ENCODE measurements at regions not wholly inside any gene's neighbourhood (a gene's known extent, or its start where the extent isn't known, plus 50 kb on each side); places are given as distances from the start of the nearest gene placed in this dataset.

DNA sequence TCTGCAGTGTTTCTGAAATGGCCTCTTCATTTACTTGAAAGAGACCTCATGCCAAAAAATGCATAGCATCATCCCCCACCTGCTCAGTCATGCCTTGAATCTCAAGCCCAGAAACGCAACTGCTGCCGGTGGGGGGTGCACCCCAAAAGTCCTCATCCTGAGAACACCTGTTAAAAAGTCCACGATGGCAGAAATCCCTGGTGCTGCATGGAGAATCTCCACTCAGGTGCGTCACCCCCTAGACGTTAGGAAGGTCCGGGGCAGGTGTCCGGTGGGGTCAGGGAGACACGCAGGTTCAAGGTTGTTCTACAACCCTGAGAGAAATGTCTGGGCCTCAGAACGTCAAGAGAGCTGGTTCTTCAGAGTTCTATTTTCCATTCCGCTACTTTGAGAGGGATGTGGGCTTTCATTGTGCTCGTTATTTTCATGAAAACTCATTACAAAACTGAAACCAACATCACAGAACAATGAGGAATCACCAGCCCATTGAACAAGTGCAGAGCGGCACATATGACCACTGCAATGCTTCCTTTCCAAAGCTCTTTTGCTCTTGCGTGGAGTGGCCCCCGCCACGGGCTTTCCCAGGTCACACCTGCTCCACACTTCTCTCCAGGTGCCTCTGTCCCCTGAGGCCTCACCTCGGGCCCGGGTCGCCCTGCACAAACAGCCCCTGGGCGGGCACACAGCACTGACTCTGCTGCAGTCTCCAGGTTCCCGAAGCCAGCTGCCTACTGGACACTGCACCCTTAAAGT, 201.9 kb downstream of the TOMM20 start:
- CTCF ChIA-PET: interaction anchor here (0.6 to 1.5 kb wide), 8 partner anchors 12 to 427 kb away, joined by 3 to 6 read pairs (median 3); no protein-coding TSS in a partner anchor
- no TSS peak for BruUV-seq (replicated peaks)
- TF ChIP-seq, protein P1, sequence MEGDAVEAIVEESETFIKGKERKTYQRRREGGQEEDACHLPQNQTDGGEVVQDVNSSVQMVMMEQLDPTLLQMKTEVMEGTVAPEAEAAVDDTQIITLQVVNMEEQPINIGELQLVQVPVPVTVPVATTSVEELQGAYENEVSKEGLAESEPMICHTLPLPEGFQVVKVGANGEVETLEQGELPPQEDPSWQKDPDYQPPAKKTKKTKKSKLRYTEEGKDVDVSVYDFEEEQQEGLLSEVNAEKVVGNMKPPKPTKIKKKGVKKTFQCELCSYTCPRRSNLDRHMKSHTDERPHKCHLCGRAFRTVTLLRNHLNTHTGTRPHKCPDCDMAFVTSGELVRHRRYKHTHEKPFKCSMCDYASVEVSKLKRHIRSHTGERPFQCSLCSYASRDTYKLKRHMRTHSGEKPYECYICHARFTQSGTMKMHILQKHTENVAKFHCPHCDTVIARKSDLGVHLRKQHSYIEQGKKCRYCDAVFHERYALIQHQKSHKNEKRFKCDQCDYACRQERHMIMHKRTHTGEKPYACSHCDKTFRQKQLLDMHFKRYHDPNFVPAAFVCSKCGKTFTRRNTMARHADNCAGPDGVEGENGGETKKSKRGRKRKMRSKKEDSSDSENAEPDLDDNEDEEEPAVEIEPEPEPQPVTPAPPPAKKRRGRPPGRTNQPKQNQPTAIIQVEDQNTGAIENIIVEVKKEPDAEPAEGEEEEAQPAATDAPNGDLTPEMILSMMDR (IDR thresholded peaks at IDR 0.05; ENCODE audit: unreplicated experiment): no peak
- no peak overlapping the region for H3K4me3 Mint-ChIP-seq (ENCODE audit: unreplicated experiment)
- H3K9me3 Mint-ChIP-seq (ENCODE audit: unreplicated experiment): no peaks in the 10 kb centered on the region
- H3K36me3 Mint-ChIP-seq (ENCODE audit: insufficient read depth, unreplicated experiment): no peaks in the 10 kb centered on the region
- H3K27ac Mint-ChIP-seq (ENCODE audit: low read depth, unreplicated experiment): peak overlapping the region; percentile 83
- intact Hi-C loops (cut with micrococcal nuclease): loop anchor here (1.0 to 5.0 kb wide), 4 partner anchors 36 to 427 kb away; no protein-coding TSS in a partner anchor
- POLR2A ChIA-PET: interaction anchor here (0.7 to 2.7 kb wide), 16 partner anchors 15 to 428 kb away, joined by 3 to 23 read pairs (median 7); partner anchors contain the start of gene IRF2BP2
- peaks cover 20% of the 10 kb centered on the region for H3K4me1 Mint-ChIP-seq (ENCODE audit: insufficient read depth, unreplicated experiment)
- H3K27me3 Mint-ChIP-seq (ENCODE audit: insufficient read depth, unreplicated experiment): no peaks in the 10 kb centered on the region
- DNase-seq (ENCODE audit: unreplicated experiment): no peak

DNA sequence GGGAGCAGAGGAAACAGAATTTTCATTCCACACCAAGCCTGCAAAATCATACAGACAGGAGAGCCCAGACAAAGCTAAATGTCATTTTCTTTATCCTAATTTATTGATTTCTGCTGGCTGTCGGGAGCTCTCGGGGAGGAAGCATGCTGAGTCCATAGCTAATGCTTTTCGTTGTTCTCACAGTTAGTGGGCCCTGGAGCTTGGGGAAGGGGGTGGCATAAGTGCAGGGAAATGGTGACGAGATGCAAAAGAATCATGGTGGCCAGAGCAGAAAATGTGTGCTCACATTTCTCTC, 202.4 kb downstream of the TOMM20 start:
- intact Hi-C loops (cut with micrococcal nuclease): loop anchor here (1.0 to 5.0 kb wide), 4 partner anchors 37 to 427 kb away; no protein-coding TSS in a partner anchor
- Mint-ChIP-seq H3K4me1 (ENCODE audit: insufficient read depth, unreplicated experiment) (peaks cover 20% of the 10 kb centered on the region), H3K36me3 (ENCODE audit: insufficient read depth, unreplicated experiment) (no peaks in the 10 kb centered on the region), H3K27ac (ENCODE audit: low read depth, unreplicated experiment) (peak overlapping the region; percentile 83), H3K9me3 (ENCODE audit: unreplicated experiment) (no peaks in the 10 kb centered on the region), H3K27me3 (ENCODE audit: insufficient read depth, unreplicated experiment) (no peaks in the 10 kb centered on the region), H3K4me3 (ENCODE audit: unreplicated experiment) (peak overlapping the region; percentile 26)
- CTCF ChIA-PET: interaction anchor here (0.6 to 1.5 kb wide), 11 partner anchors 13 to 427 kb away, joined by 3 to 6 read pairs (median 4); no protein-coding TSS in a partner anchor
- no peak for DNase-seq (ENCODE audit: unreplicated experiment)
- TF ChIP-seq, protein P1 (IDR thresholded peaks at IDR 0.05; ENCODE audit: unreplicated experiment): no peak
- POLR2A ChIA-PET: interaction anchor here (0.8 to 2.7 kb wide), 21 partner anchors 8 to 427 kb away, joined by 3 to 23 read pairs (median 6); partner anchors contain the start of gene IRF2BP2
- BruUV-seq (replicated peaks): no TSS peak

DNA sequence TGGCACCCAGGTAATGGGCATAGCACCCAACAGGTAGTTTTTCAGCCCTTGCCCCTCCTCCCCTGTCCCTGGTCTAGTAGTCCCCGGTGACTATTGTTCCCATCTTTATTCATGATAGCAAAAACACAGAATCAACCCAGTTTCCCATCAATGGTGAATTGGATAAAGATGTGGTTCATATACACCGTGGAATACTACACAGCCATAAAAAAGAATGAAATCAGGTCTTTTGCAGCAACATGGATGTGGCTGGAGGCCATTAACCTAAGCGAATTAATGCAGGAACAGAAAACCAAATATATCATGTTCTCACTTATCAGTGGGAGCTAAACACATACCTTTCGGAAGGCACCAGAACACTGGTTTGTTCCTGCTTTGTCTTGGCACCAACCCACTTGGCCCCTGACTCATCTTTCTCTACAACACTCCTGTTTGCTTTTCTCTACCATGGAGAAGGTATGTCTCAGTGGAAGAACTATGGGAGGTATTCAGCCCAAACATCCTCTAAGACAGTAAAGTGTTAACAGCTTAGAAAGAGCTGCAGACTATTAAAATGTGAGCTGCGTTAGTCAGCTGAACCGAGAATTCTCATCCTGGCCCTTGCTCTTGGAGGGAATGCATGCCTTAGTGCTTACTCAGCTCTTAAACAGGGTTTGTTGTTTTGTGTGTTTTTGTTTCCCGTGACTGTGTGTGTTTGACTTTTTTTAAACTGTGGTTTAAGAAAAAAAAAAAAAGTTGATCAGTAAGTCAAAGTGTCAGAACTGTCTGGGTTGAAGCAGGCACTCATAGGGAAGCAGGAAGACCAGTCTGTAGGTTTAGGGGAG, 203.0 kb downstream of the TOMM20 start:
- no peaks in the 10 kb centered on the region for H3K27me3 Mint-ChIP-seq (ENCODE audit: insufficient read depth, unreplicated experiment)
- BruUV-seq (replicated peaks): no TSS peak
- peaks cover 20% of the 10 kb centered on the region for H3K4me1 Mint-ChIP-seq (ENCODE audit: insufficient read depth, unreplicated experiment)
- POLR2A ChIA-PET: interaction anchor here (0.7 to 2.7 kb wide), 26 partner anchors 9 to 427 kb away, joined by 3 to 23 read pairs (median 4); partner anchors contain the start of gene IRF2BP2
- no peaks in the 10 kb centered on the region for H3K36me3 Mint-ChIP-seq (ENCODE audit: insufficient read depth, unreplicated experiment)
- peak overlapping the region; percentile 83 for H3K27ac Mint-ChIP-seq (ENCODE audit: low read depth, unreplicated experiment)
- no peaks in the 10 kb centered on the region for H3K9me3 Mint-ChIP-seq (ENCODE audit: unreplicated experiment)
- intact Hi-C loops (cut with micrococcal nuclease): loop anchor here (1.0 to 5.0 kb wide), 7 partner anchors 37 to 426 kb away; no protein-coding TSS in a partner anchor
- TF ChIP-seq, protein P1 (IDR thresholded peaks at IDR 0.05; ENCODE audit: unreplicated experiment): no peak
- peak; percentile 92 for DNase-seq (ENCODE audit: unreplicated experiment)
- H3K4me3 Mint-ChIP-seq (ENCODE audit: unreplicated experiment): peak overlapping the region; percentile 26
- CTCF ChIA-PET: interaction anchor here (0.5 to 1.5 kb wide), 16 partner anchors 12 to 1564 kb away, joined by 3 to 6 read pairs (median 4); no protein-coding TSS in a partner anchor
